Natural killer cell (primary cell): ENCODE measurements at regions not wholly inside any gene's neighbourhood (a gene's known extent, or its start where the extent isn't known, plus 50 kb on each side); places are given as distances from the start of the nearest gene placed in this dataset.

Experiments
- ATAC-seq, 3 donors: fragments of 150-1000 bp in 2 of 3; fragments of 200-7000 bp in 1 of 3; cut with Tn5 transposase; 1 replicate in 1 of 3; 2 replicates in 2 of 3; pipeline ENCODE4 v1.10.0; 2021; ENCODE audit warnings: mild to moderate bottlenecking in 2 of 3, moderate library complexity in 2 of 3
- DNase-seq, 2 donors: peaks; one replicate each; pipeline versions ENCODE4 v3.0.0 to v3.0.0-alpha.2; 2013 to 2021; ENCODE audit warnings: mixed read lengths in 1 of 2
- H3K27ac ChIP-seq: one replicate; pipeline ENCODE4 v1.5.1; 2013; ENCODE audit warnings: mild to moderate bottlenecking, low read length
- H3K27me3 ChIP-seq: one replicate; pipeline ENCODE4 v1.6.1; 2013; ENCODE audit warnings: low read length; ENCODE audit not compliant: control insufficient read depth, insufficient read depth
- H3K36me3 ChIP-seq: one replicate; pipeline ENCODE4 v1.6.1; 2013; ENCODE audit warnings: low read length; ENCODE audit not compliant: control insufficient read depth, insufficient read depth
- H3K4me1 ChIP-seq: one replicate; pipeline ENCODE4 v1.6.1; 2013; ENCODE audit warnings: low read length; ENCODE audit not compliant: control insufficient read depth, insufficient read depth
- H3K4me3 ChIP-seq: one replicate; pipeline ENCODE4 v1.5.1; 2013; ENCODE audit warnings: low read length
- H3K9me3 ChIP-seq: one replicate; pipeline ENCODE4 v1.6.1; 2013; ENCODE audit warnings: low read length; ENCODE audit not compliant: control insufficient read depth, insufficient read depth
- H3K27ac Mint-ChIP-seq, 2 donors: one replicate each; pipeline ENCODE4 v1.8.0; 2022; ENCODE audit warnings: mild to moderate bottlenecking in 2 of 2, mixed read lengths in 2 of 2, moderate library complexity in 1 of 2
- H3K27me3 Mint-ChIP-seq, 2 donors: one replicate each; pipeline ENCODE4 v1.8.0; 2022; ENCODE audit warnings: low read depth in 2 of 2, mixed read lengths in 2 of 2
- H3K36me3 Mint-ChIP-seq: one replicate; pipeline ENCODE4 v1.8.0; 2022; ENCODE audit warnings: mixed read lengths
- H3K4me1 Mint-ChIP-seq, 2 donors: one replicate each; pipeline ENCODE4 v1.8.0; 2022; ENCODE audit warnings: mixed read lengths in 2 of 2
- H3K4me3 Mint-ChIP-seq: one replicate; pipeline ENCODE4 v1.8.0; 2022; ENCODE audit warnings: mild to moderate bottlenecking, moderate library complexity, mixed read lengths
- H3K9me3 Mint-ChIP-seq, 2 donors: one replicate each; pipeline ENCODE4 v1.8.0; 2022; ENCODE audit warnings: mixed read lengths in 2 of 2
- WGBS: methylation state at CpG from one replicate; pipeline ENCODE4 v1.1.7; 2013; ENCODE audit warnings: missing lambda C conversion rate; ENCODE audit not compliant: insufficient coverage; 5-methylcytosine and 5-hydroxymethylcytosine counted together
- intact Hi-C: fragments of 100-400 bp; cut with micrococcal nuclease; formaldehyde crosslinking; loops from one replicate; pipeline ENCODE4 v1.14.2; 2022
- TF ChIP-seq, protein P1 (sequence below): fragments of 200-600 bp; IDR thresholded peaks from one replicate; pipeline ENCODE4 v1.8.0; 2022; ENCODE audit warnings: antibody characterized with exemption

GRCh38 chr6:166729658-166730057 is 102.6 kb upstream of the RPS6KA2 start:
- peaks cover 7 to 14% of the 10 kb centered on the region in 2 donors for H3K4me1 Mint-ChIP-seq
- peaks cover 15% of the 10 kb centered on the region for H3K4me1 ChIP-seq
- H3K4me3 ChIP-seq = no peak overlapping the region
- 75% methylated on average over 5 of the region's 5 CpGs for WGBS
- peak in 1 of 2 donors; percentile 16 for DNase-seq
- no peak overlapping the region for H3K4me3 Mint-ChIP-seq
- no peak overlapping the region for H3K27ac Mint-ChIP-seq
- H3K36me3 ChIP-seq = no peaks in the 10 kb centered on the region
- H3K36me3 Mint-ChIP-seq = no peaks in the 10 kb centered on the region
- ATAC-seq = no peak
- H3K9me3 ChIP-seq = no peaks in the 10 kb centered on the region
- no peak overlapping the region for H3K27ac ChIP-seq
- TF ChIP-seq, protein P1, sequence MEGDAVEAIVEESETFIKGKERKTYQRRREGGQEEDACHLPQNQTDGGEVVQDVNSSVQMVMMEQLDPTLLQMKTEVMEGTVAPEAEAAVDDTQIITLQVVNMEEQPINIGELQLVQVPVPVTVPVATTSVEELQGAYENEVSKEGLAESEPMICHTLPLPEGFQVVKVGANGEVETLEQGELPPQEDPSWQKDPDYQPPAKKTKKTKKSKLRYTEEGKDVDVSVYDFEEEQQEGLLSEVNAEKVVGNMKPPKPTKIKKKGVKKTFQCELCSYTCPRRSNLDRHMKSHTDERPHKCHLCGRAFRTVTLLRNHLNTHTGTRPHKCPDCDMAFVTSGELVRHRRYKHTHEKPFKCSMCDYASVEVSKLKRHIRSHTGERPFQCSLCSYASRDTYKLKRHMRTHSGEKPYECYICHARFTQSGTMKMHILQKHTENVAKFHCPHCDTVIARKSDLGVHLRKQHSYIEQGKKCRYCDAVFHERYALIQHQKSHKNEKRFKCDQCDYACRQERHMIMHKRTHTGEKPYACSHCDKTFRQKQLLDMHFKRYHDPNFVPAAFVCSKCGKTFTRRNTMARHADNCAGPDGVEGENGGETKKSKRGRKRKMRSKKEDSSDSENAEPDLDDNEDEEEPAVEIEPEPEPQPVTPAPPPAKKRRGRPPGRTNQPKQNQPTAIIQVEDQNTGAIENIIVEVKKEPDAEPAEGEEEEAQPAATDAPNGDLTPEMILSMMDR = no peak
- H3K27me3 ChIP-seq = no peaks in the 10 kb centered on the region
- H3K27me3 Mint-ChIP-seq = no peaks in the 10 kb centered on the region
- intact Hi-C loops = no loop called here
- no peaks in the 10 kb centered on the region for H3K9me3 Mint-ChIP-seq

GRCh38 chr6:166728884-166729530 is 102.0 kb upstream of the RPS6KA2 start:
- no peaks in the 10 kb centered on the region for H3K9me3 ChIP-seq
- H3K27me3 ChIP-seq = no peaks in the 10 kb centered on the region
- 45% methylated on average over 7 of the region's 7 CpGs for WGBS
- no peak overlapping the region for H3K4me3 ChIP-seq
- Mint-ChIP-seq H3K36me3 (no peaks in the 10 kb centered on the region), H3K27ac (no peak overlapping the region), H3K4me1 (peaks cover 7 to 14% of the 10 kb centered on the region in 2 donors), H3K27me3 (no peaks in the 10 kb centered on the region), H3K9me3 (no peaks in the 10 kb centered on the region), H3K4me3 (no peak overlapping the region)
- H3K27ac ChIP-seq = no peak overlapping the region
- peak in 2 of 3 donors; percentile 53 to 67 for ATAC-seq
- no peaks in the 10 kb centered on the region for H3K36me3 ChIP-seq
- no peak for DNase-seq
- H3K4me1 ChIP-seq = peaks cover 15% of the 10 kb centered on the region
- intact Hi-C loops = no loop called here
- TF ChIP-seq, protein P1 = no peak

DNA sequence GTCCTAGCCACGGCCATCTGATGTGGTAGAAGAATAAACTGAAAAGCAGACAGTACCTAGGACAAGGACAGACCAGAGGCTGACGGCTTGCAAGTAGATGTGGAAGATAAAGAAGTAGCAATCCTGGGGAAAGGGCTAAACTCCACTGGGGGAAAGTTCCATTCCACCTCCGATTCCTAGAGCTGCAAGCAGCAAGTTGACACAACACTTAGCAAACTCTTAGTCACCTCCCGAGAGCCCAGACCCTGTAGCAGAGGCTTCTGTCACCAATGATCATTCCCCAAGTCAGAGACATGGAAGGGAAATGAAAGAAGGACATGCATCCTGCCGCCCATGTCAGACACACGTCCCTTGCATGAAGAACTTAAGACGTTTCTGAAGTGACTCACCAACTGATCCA is 99.2 kb upstream of the RPS6KA2 start:
- H3K27ac ChIP-seq = no peak overlapping the region
- Mint-ChIP-seq H3K36me3 (no peaks in the 10 kb centered on the region), H3K4me3 (no peak overlapping the region), H3K27me3 (no peaks in the 10 kb centered on the region), H3K9me3 (no peaks in the 10 kb centered on the region), H3K27ac (no peak overlapping the region), H3K4me1 (peaks cover 7 to 14% of the 10 kb centered on the region in 2 donors)
- intact Hi-C loops = no loop called here
- no peak for ATAC-seq
- no peaks in the 10 kb centered on the region for H3K9me3 ChIP-seq
- no peaks in the 10 kb centered on the region for H3K27me3 ChIP-seq
- H3K4me3 ChIP-seq = no peak overlapping the region
- TF ChIP-seq, protein P1 = no peak
- no peak for DNase-seq
- no peaks in the 10 kb centered on the region for H3K36me3 ChIP-seq
- peaks cover 15% of the 10 kb centered on the region for H3K4me1 ChIP-seq
- WGBS = 84% methylated on average over 7 of the region's 7 CpGs

DNA sequence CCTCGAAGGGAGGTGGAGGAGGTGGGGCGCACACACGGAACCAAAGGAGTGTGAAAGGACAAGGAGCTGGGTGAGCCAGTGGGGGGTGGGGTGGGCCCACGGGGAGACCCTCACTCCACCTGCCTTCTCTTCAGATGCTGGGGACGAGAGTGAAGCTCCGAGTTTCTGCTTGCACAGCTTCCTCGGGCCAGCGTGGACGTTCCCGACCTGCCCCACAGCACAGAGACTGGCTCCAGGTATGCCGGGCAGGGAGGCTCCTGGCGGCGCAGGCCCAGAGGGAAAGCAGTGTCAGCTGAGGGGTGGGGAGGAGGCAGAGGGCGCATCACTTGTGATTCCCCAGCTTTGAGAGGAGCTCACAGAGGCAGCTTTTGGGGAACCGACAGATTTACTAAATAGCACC is 98.5 kb upstream of the RPS6KA2 start:
- Histone ChIP-seq H3K36me3 (no peaks in the 10 kb centered on the region), H3K27ac (no peak overlapping the region), H3K4me3 (no peak overlapping the region), H3K27me3 (no peaks in the 10 kb centered on the region), H3K9me3 (no peaks in the 10 kb centered on the region), H3K4me1 (peaks cover 15% of the 10 kb centered on the region)
- no peaks in the 10 kb centered on the region for H3K27me3 Mint-ChIP-seq
- intact Hi-C loops = no loop called here
- TF ChIP-seq, protein P1 = no peak
- no peaks in the 10 kb centered on the region for H3K9me3 Mint-ChIP-seq
- no peaks in the 10 kb centered on the region for H3K36me3 Mint-ChIP-seq
- H3K27ac Mint-ChIP-seq = no peak overlapping the region
- ATAC-seq (no peak), DNase-seq (no peak)
- no peak overlapping the region for H3K4me3 Mint-ChIP-seq
- H3K4me1 Mint-ChIP-seq = peaks cover 7 to 14% of the 10 kb centered on the region in 2 donors
- whole genome bisulfite sequencing = 94% methylated on average over 15 of the region's 15 CpGs
